Renal pelvis (tissue), 1 donor: ENCODE measurements at regions not wholly inside any gene's neighbourhood (a gene's known extent, or its start where the extent isn't known, plus 50 kb on each side); places are given as distances from the start of the nearest gene placed in this dataset.

Experiments used
- DNase-seq: peaks from one replicate; pipeline ENCODE4 v3.0.0-alpha.2; 2013

DNA sequence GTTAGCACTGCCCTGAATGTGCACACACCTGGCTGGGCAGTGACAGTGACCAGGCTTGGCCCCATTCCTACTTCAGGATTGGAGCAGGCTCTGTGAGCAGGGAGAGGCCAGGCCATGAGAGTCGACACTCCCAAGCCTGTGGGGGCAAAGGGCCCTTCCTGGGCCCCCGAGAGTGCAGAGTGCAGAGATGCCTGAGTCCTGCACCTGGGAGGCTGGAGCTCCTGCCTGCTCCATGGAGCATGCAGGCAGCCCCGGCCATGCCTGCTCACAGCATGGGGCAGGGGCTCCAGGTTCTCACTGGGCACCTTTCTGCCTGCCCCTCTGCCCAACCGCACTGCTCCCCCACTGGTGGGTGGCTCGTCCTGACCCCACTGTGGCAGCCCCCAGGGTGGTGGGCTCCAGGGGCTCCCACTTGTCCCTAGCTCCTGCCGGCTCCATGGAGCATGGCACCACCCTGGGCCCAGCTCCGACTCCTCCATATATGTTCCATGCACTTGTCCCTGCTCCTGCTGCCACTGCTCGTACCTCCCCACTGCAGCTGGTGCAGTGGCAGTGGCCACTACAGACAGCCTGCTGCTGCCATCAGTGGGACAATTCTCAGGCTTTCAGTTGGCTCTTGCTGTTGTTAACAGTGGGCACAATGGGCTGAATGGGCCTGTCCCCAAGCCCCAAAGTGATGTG lies 282.0 kb downstream of the RPRM start:
- no peak for DNase-seq

DNA sequence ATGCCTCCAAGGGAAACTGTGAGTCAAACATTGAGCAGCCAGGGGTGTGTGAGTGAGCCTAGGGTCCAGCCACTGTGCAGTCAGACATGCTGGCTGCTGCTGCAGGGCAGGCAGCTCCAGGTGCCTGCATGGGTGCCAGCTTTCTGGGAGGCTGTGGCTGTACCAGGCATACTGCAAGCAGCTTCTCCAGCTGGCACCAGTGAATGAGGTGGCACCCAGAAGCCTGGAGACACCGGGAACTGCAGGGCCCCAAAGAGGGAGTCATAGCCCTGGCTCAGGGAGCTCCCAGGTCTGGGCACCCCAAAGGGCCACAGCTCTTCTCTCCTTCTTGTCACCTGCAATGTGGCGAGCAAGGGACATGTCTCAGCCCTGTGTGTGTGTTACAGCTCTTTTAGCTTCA lies 283.2 kb downstream of the RPRM start:
- no peak for DNase-seq

DNA sequence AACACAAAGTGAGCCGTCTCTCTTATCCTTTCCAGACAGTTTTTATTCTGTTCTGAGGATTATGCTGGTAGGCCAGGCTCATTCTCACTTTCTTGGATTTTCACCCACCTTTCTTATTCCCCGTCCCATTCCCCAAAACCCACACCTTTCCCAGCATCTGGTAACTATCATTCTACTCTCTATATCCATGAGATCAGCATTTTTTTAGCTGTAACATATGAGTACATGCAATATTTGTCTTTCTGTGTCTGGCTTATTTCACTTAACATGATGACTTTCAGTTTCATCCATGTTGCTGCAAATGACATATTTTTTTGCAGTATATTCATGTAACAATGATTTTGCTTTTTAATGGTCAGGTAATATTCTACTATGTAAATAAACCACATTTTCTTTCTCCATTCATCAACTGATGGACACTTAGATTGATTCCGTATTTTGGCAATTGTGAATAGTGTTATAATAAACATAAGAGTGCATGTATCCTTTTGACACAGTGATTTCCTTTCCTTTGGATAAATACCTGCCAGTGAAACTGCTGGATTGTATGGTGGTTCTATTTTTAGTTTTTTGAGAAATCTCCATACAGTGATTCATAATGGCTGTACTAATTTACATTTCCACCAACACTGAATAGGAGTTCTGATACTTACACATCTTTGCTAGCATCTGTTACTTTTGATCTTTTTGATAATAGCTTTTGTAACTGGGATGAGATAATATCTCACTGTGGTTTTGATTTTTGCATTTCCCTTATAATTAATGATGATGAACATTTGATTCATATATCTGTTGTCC lies 289.3 kb downstream of the RPRM start:
- DNase-seq, result no peak

DNA sequence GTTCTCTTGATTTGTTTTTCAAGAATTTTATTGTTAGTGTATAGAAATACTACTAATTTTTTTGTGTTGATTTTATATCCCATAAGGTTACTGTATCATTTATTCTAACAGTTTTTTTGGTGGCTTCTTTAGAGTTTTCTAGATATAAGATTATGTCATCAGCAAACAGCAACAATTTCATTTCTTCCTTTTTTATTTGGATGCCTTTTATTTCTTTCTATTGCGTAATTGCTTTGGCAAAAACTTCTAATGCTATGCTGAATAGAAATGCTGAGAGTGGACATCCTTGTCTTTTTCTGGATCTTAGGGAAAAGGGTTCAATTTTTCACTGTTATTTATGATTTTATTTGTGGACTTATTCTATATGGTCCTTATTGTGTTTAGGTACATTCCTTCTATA lies 298.8 kb downstream of the RPRM start:
- DNase-seq, result no peak

DNA sequence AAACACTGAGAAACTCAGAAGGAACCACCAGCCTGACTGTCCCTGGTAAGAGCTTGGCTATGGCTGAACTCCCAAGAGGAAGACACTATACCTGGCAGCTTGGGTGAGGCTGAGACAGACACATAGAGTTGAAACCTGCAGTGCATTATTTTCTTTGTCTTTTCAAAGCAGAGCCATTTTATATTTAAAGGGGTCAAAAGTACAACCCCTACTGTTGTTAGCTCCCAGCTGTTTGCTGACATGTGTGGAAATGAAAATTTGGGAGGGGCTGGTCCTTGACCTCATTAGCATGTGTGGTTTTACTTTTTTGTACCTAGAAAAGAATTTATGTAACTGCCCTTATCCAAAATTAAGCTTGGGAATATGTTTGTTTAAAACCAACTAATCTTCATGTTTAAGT lies 309.0 kb downstream of the RPRM start:
- no peak for DNase-seq

DNA sequence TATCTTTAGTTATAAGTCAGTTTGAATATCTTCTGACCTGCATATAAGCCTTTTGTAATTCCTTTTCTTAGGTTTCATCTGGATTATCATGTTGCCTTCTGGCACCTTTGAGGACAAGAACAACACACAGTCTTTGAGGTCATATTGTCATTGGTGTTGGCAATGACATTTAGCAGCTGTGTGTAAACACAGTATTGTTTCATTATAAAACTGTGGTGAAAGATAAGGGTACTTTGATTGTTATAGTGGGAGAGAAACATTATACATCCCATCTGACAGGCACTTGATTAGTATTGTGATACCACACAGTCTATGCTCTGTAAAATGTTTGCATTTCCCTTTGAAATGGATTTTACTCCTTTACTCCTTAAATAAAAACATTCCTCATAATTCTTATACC lies 313.5 kb downstream of the RPRM start:
- no peak for DNase-seq

DNA sequence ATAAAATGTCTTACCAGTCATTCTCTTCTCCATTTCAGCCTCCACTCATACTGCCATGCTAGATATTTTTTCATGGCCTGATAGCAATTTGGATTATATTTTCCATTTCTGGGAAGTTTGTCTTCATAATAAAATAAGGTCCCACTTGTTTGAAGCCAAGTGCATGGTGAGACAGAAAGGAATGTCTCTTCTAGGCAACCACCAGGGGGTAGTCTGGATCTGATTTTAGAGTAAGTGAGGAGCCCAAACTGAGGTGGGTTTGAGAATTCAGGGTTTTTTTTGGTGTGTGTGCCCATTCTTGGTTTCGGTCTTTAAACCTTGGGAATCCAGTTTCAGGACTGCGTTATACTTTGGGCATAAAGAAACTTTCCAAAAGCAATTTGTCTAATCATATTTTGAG lies 315.5 kb downstream of the RPRM start:
- DNase-seq, result peak; percentile 28

DNA sequence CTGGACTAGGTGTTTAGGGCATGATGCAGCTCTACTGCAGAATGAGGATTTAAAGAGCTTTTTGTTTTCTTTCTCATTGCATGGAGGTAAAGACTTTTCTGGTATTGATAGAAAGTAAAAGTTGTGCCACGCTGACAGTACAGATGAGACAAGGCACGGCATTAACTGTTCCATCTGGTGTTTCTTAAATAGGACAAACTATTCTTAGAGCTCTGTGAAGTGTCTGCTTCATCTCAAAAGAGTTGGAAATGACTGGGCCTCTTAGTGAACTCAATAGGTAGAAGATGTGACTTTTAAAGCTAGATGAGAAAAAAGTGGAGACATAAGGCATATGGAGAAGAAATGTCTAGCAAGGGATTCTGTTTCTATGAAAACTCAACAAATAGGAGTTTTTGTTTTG lies 321.8 kb downstream of the RPRM start:
- no peak for DNase-seq

DNA sequence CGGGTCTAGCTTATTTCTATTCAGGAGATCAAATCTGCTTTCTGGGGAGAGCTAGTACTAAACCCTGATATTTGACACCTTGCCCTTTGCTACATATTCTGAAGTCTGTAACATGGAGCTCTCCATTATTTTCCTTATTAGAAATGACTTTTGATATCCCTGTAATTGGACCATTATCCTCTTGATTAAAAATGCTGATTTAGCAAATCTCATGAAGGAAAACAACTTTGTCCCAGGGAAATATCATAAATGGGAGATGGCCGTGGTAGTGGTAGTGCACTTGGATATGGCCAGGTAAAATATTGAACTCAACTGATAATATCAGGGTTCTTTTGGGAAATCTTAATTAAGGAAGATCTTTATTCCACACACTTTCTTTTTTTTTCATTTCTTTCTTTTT lies 326.5 kb downstream of the RPRM start:
- DNase-seq, result no peak

DNA sequence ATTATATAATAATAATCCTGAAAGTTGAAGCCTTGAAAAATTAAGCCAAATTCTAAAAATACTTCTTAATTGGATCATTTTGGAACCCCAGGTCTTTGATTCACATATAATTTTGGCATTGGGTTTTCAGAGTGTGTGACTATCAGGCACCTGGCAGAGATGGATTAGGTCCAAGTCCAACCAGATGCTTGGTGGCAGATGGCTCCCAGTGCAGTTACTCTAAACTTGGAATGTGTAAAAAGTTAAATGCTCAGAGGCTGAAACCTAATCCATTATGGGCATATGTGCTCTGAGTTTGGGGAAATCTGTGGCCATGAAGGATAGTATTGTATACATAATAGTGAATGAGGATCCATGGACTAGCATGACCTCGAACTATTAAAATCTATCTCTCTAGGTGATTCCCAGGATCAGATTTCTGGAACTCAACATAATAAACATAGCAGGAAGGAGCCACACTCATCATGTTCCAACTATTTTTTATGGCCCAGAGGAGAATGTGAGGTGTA lies 333.0 kb downstream of the RPRM start:
- DNase-seq, result no peak

DNA sequence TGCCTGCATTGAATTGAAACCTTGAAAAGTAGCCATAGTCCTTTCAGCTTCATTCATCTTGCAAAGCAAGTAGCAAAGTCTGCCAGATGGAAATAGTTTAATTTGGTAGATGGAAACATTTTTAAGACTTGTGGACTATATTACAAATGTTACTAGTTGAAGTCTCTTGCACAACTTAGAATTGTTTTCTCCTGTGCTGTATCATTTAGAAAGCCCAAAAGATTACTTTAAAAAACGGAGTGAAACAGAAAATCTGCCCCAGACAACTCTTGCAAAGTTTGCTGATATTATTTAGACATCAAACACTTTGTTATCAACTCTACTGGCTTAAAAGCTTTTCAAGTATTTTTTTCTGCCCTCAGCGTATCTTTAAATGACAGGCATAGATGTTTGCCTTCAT lies 335.0 kb downstream of the RPRM start:
- DNase-seq, result no peak

DNA sequence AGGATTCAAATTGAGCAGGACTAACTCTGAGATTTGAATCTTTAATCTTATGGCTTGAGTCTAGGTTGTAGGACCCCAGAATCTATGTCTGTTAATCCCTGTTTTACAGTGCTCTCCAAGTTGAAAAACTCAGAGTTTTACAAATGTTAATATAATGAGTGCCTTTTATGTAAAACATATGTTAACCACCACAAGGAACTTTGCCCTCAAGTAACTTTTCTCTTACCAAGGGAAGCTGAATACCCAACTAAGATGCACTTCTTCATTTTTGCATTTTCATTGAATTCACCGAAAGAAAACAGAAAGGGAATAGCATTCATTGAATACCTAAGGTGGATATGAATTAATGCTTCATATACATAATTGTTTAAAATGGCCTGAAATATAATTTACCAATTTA lies 338.1 kb downstream of the RPRM start:
- DNase-seq, result no peak

DNA sequence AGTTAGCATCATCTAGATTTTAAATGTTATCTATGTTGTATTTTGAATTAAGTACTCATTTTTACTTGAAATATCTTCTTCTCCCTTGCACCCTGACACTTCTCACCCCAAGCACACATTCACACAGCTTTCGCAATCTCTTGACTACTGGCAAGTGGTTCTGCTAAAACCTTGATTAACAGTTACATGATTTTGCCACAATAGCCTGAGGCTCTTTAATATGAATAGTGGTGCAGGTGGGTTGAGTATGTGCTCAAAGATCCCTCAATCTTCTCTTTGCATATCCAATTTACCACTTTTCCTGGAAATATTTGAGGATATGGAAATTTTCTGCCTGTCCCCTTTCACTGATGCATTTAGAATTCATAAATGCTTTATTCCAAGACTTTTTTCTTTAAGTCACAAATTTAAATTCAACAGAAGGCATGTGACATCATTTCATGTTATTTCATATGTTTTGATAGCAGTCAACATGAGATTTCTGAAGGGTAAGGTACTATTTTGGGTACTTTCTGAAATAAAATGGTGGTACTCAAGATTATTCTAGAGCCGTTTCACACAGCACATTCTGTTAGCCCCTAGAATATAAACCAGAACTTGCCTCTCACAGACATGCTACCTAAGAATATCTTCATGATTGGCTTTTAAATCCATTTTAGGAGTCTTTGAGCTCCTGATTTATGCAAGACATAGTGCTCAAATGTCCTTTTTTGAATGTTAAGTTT lies 339.7 kb downstream of the RPRM start:
- no peak for DNase-seq

DNA sequence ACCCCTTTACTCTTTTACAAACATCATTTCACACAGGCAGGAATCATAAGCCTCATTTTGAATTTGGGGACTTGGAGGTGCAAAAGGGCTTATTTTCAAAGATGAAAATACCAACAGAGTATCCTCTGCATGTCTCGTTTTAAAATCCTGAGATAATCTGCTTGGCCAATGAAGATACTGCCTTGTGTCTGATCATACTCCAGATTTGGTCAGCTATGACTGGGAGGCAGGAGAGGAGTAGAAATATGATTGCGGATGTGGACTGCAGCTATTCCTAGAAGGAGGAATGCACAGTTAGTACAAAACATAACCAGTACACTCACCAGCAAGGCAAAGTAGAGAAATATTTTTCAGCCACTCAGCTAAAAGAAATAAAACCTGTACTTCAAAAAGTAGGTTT lies 342.3 kb downstream of the RPRM start:
- no peak for DNase-seq

DNA sequence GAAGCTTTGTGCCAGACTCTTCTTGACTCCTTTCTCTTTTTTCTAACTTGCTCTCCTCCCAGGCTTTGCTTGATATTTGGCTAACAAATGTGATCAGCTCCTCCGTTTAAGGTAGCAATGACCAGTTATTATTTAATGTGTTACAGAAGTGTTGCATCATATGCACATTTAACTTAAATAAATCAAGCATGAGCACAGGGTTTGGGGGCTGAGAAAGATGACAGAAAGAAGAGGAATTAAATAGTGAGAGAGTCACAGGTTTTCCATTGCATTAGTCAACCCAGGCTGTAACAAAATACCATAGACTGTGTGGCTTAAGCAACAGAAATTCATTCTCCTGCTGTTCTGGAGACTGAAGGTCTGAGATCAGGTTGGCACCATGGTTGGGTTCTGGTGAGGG lies 343.8 kb downstream of the RPRM start:
- DNase-seq, result no peak

DNA sequence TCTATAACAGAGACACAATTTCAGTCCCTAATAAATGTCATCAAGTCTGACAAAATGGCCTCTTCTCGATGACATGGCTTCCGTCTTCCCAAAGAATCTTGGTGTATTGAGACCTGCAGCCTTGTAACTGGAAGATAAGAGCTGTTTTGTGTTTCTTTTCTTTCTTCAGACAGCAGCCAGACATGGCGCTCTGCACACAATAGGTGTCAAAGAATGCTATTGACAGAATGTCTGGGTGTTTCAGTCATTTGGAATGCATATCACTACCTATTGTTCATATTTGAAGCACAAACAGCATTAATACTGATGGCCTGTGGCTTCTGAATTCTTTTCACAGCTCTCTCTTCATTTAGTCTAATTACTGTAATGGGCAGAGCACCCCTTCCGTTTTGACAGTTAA lies 344.8 kb downstream of the RPRM start:
- DNase-seq, result no peak

DNA sequence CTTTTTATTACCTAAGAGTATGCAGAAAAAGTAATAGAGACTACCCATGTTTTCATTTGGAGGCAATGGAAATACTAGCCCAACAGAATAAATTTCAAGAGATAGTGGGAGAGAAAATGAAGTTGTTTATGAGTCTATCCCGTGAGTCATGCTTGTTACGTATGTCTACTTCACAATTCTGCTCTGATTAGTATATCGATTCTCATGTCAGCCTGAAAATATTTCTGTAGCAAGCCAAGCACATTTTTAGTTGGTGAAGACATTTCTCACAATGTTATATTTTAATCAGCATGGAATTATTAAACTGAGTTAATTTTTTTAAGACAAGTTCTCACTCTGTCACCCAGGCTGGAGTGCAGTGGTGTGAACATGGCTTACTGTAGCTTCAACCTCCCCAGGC lies 346.1 kb downstream of the RPRM start:
- DNase-seq, result no peak

DNA sequence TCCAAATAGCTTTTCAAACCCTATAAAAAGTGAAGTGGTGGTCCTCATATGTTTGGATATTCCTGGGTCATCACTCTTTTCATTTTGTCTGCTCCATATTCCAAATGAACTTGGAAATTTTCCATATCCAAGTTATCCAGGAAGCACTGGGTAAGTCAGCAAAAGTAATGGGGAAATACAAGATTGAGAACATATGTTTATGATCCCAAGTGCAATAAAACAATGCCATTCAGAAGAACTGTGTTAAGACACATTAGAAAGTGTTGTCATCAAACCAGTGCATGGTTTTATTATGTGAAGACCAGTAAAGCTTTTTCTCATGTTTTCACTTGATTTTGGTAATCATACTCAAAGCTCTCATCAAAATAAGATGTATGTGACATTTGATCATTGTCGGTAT lies 363.4 kb downstream of the RPRM start:
- DNase-seq, result no peak

DNA sequence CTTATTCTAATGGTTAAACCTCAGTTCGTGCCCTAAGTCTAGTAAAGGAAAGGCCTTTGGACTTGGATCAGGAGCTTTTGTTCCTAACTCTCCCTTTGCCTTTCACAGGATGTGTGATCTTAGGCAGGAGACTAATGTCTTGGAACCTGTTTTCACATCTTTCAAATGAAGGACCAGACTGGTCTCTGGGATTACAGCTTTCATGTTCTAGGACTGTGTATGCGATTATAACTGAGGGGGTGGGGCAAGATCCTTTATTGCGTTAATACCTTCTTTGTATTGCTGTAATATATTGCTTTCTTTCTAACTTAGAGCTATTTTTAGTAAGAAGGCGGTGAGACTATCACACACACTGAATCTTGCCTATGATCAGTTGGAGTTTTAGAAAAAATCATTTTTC lies 368.1 kb downstream of the RPRM start:
- DNase-seq, result no peak

DNA sequence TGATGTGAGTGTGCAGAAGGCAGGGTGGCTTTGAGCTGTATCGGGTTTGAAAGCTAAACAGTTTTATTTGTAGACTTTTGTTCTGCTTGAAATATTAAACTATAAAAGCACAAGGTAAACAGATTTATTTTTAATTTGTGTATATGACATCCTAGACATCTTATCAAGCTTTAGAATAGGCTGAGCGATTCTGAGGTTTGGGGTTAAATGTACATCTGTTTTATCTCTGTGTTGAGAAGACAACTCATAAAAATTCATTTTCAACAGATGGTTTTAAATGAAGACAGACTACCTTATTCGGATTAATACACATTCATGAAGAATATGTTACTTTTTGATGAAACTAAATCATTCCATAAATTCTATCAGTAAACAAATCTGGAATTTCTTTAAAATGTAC lies 368.8 kb downstream of the RPRM start:
- DNase-seq, result no peak

DNA sequence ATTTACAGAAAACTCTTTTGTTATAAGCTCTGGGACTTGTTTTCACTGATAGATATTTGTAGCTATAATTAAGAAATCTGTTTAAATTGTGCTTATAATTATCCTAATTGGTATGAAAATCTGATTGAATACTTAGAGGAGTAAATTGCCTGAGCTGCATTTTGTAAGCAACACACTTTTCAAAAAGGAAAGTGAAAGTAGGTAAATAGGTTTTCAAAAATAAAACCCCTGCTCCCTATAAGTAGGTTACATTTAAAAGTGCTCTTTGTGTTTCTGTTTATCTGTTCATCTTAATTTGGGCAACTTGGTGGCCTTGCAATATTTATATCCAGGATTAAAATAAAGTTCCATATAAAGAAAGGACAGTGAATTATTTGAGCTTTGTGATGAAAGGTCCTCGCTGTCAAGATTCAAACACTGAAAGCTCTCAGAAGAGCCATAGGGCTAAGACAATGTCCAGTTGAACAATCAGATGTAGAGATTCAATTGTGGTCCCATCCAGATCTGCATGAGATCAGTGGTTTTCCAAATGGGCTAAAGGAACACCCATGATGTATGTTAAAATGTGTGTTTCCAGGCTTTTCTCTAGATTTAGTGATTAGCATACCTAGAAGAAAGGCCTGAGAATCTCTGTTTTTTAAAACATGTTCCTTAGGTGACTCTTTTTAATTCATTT lies 371.6 kb downstream of the RPRM start:
- DNase-seq, result no peak

DNA sequence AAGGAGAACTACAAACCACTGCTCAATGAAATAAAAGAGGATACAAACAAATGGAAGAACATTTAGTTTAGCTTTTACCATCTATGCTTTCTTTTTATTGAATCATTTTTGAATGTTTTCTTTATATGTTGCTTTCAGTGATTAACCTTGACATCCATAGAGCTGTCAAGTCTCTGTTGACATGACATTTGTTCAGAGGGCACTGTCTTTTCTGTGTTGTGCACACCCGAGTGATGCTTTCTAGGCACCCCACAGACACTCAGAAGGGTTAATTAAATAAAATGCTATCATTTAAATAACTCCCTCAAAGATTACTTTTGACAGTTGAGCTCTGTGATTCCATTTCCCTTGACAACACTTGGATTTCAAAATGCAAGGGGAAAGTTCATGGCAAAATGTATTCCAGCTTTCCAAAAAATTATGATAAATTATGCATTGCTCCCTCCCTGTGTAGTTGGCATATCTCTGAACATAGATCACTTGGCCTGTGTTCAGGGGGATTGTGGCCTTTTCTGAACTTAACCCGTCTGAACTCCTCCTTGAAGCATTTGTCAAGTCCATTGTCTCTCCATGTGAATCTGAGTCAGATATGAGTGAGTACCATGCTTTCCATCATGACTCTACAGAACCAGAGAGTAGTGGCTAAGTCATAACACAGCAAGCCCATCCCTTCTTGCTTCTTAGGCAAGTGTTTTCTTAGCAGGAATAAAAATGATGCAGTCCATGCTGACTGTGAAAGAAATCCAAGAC lies 372.6 kb downstream of the RPRM start:
- no peak for DNase-seq
